Glutamatergic neuron (in vitro differentiated cells): ENCODE measurements at regions not wholly inside any gene's neighbourhood (a gene's known extent, or its start where the extent isn't known, plus 50 kb on each side); places are given as distances from the start of the nearest gene placed in this dataset.

ENCODE experiments used
- DNase-seq: peaks from one replicate; pipeline ENCODE4 v3.0.0; 2022
- H3K27ac Mint-ChIP-seq: one replicate; pipeline ENCODE4 v1.8.0; 2020; ENCODE audit warnings: mild to moderate bottlenecking, mixed read lengths, inconsistent platforms; ENCODE audit not compliant: unreplicated experiment
- H3K27me3 Mint-ChIP-seq: one replicate; pipeline ENCODE4 v1.8.0; 2020; ENCODE audit warnings: mild to moderate bottlenecking, moderate library complexity, mixed read lengths, inconsistent platforms; ENCODE audit not compliant: unreplicated experiment
- H3K36me3 Mint-ChIP-seq: one replicate; pipeline ENCODE4 v1.8.0; 2020; ENCODE audit warnings: mild to moderate bottlenecking, mixed read lengths, inconsistent platforms; ENCODE audit not compliant: unreplicated experiment
- H3K4me1 Mint-ChIP-seq: one replicate; pipeline ENCODE4 v1.8.0; 2020; ENCODE audit warnings: mild to moderate bottlenecking, low read depth, mixed read lengths, inconsistent platforms; ENCODE audit not compliant: unreplicated experiment
- H3K4me3 Mint-ChIP-seq: one replicate; pipeline ENCODE4 v1.8.0; 2020; ENCODE audit warnings: mild to moderate bottlenecking, mixed read lengths, inconsistent platforms; ENCODE audit not compliant: unreplicated experiment
- H3K9me3 Mint-ChIP-seq: one replicate; pipeline ENCODE4 v1.8.0; 2020; ENCODE audit warnings: mild to moderate bottlenecking, moderate library complexity, mixed read lengths, inconsistent platforms; ENCODE audit not compliant: unreplicated experiment
- CTCF ChIP-seq: fragments of 200-600 bp; sonication (generic); IDR thresholded peaks from one replicate; pipeline ENCODE4 v1.5.0; 2021; ENCODE audit not compliant: partially characterized antibody, unreplicated experiment

- Mint-ChIP-seq H3K27me3 (peaks cover 1% of the 10 kb centered on the region), H3K4me3 (no peak overlapping the region), H3K27ac (no peak overlapping the region), H3K36me3 (no peaks in the 10 kb centered on the region), H3K9me3 (peaks cover 2% of the 10 kb centered on the region), H3K4me1 (peaks cover 2% of the 10 kb centered on the region)
- no peak for DNase-seq
- TF ChIP-seq CTCF: no peak
Measured at GRCh38 chr4:24054910-24055309, 165.1 kb upstream of the PPARGC1A start.

DNA sequence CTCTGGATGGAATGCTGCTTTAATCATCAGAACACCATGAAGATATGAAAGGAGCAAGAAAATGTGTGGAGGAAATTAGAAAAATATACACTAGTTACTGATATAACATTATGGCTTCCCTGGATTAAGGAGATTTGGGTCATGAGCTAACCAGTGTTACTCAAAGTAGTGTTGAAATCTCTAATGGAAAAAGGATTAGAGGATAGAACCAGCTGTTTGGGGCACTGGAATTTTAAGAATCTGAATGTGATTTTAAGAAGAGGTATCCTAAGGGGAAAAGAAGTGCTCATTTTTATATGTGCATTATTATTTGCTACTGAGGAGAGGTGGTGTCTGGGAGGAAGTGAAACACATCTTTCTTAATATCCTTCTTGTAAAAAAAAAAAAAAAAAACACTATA is 164.1 kb upstream of the PPARGC1A start:
- H3K4me1 Mint-ChIP-seq: no peaks in the 10 kb centered on the region
- H3K36me3 Mint-ChIP-seq: no peaks in the 10 kb centered on the region
- TF ChIP-seq CTCF: no peak
- no peak overlapping the region for H3K27ac Mint-ChIP-seq
- H3K9me3 Mint-ChIP-seq: peaks cover 2% of the 10 kb centered on the region
- no peak for DNase-seq
- H3K27me3 Mint-ChIP-seq: peaks cover 1% of the 10 kb centered on the region
- no peak overlapping the region for H3K4me3 Mint-ChIP-seq

DNA sequence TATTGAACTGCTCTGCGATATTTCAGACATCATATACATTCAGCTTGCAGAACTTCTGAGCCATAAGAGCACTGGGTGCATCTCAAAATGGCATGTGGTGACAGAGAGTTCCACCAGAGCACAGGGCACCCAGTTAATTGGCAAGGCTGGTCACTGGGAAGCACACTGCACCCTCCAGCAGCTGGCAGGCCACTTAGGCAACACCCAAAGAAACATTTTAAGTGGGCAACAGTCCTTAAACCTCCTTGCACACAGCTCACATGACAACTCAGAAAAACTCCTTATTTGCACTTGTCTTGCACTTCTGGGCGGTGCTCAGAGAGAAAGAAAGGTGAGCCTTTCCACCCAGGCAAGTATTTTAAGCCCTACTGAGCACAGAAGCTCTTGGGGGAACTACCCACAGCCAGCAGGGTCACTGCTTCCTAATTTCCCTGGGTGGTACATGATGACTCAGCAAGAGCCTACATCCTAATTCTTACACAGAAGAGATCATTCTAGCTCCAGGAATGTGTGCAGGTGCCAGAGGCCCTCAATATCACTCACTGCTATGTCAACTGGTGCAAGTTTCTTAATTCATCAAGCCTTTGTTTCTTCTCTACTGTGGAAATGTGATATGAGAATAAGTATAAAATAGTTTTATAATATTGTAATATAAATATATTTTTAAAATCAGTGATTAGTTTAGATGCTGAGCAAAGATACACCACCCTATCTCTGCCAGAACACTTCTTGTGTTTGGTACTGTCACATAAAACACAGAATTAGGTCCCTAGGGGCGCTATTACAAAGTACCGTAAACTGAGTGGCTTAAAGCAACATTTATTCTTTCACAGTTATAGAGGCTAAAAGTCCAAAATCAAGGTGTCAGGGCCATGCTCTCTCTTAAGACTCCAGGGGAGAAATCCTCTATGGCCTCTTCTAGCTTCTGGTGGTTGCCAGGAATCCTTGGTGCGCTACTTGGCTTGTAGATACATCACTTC is 155.1 kb upstream of the PPARGC1A start:
- TF ChIP-seq CTCF: no peak
- no peak for DNase-seq
- no peaks in the 10 kb centered on the region for H3K27me3 Mint-ChIP-seq
- no peaks in the 10 kb centered on the region for H3K9me3 Mint-ChIP-seq
- no peaks in the 10 kb centered on the region for H3K36me3 Mint-ChIP-seq
- peaks cover 9% of the 10 kb centered on the region for H3K4me1 Mint-ChIP-seq
- no peak overlapping the region for H3K4me3 Mint-ChIP-seq
- no peak overlapping the region for H3K27ac Mint-ChIP-seq

DNA sequence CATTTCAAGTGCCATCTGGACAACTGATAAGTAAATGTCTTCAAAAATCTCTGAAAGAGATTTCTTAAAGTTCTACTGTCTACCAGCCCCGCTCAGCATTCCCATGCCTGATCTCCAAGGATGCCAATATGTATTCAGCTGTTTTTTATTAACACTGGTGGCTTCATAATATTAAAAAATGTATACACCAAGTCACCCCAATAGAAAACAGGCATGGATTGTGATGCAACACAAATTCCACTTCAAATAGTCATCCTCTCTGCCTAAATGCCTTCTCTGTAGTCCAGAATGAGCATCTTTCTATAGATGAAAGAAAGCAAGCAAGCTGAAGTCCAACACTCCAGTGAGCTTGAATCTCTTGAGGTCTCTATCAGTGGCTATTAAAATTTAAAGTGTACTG is 152.2 kb upstream of the PPARGC1A start:
- no peaks in the 10 kb centered on the region for H3K27me3 Mint-ChIP-seq
- H3K4me1 Mint-ChIP-seq: peaks cover 10% of the 10 kb centered on the region
- H3K27ac Mint-ChIP-seq: no peak overlapping the region
- no peaks in the 10 kb centered on the region for H3K9me3 Mint-ChIP-seq
- no peaks in the 10 kb centered on the region for H3K36me3 Mint-ChIP-seq
- no peak for DNase-seq
- H3K4me3 Mint-ChIP-seq: no peak overlapping the region
- TF ChIP-seq CTCF: no peak

DNA sequence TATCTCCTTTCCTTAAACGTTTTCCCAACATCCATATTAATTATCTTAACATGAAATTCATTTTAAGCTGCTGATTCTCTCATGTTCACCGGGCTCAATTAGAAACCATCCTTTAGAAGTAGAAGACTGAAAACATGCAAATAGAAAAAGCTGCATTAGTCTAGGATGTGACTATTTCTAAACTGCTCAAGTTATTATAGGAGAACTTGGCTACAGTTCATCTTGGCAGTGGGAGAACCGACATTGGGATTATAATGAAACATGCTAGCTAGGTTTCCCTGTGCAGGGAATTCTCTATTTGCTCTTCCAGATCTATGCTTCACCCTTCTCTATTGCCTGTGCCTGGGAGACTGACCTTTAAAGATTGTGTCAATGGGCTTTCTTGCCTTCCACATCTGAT is 151.0 kb upstream of the PPARGC1A start:
- Mint-ChIP-seq H3K36me3 (no peaks in the 10 kb centered on the region), H3K9me3 (no peaks in the 10 kb centered on the region), H3K4me1 (peaks cover 17% of the 10 kb centered on the region), H3K4me3 (no peak overlapping the region), H3K27me3 (no peaks in the 10 kb centered on the region), H3K27ac (no peak overlapping the region)
- TF ChIP-seq CTCF: no peak
- DNase-seq: no peak
